H1 (cell line): ENCODE measurements at regions not wholly inside any gene's neighbourhood (a gene's known extent, or its start where the extent isn't known, plus 50 kb on each side); places are given as distances from the start of the nearest gene placed in this dataset.

Experiments
- EP300 ChIP-seq, 2 experiments: IDR thresholded peaks; 1 replicate in 1 of 2; 2 replicates in 1 of 2; pipeline ENCODE4 v1.6.1; 2011 to 2012; ENCODE audit warnings: low read depth in 2 of 2, low read length in 2 of 2, mild to moderate bottlenecking in 2 of 2, borderline replicate concordance in 1 of 2, inconsistent platforms in 1 of 2, moderate library complexity in 1 of 2
- FOSL1 ChIP-seq: IDR thresholded peaks from 2 replicates; pipeline ENCODE4 v1.6.1; 2011; ENCODE audit warnings: mild to moderate bottlenecking, low read depth, low read length, moderate library complexity; ENCODE audit not compliant: insufficient read depth
- POLR2AphosphoS5 ChIP-seq: IDR thresholded peaks from 2 replicates; pipeline ENCODE4 v1.6.1; 2011; ENCODE audit warnings: low read depth, low read length
- POU5F1 ChIP-seq: IDR thresholded peaks from 2 replicates; pipeline ENCODE4 v1.6.1; 2011; ENCODE audit warnings: low read depth, mild to moderate bottlenecking, low read length, moderate library complexity
- SIN3A ChIP-seq, 2 experiments: IDR thresholded peaks in 1 of 2; conservative IDR thresholded peaks in 1 of 2; 2 replicates each; pipeline ENCODE4 v1.6.1; 2011 to 2012; ENCODE audit warnings: low read length in 2 of 2, improper control_type of control experiment in 1 of 2, low read depth in 1 of 2, mild to moderate bottlenecking in 1 of 2
- SP1 ChIP-seq: IDR thresholded peaks from 2 replicates; pipeline ENCODE4 v1.6.1; 2011; ENCODE audit warnings: low read depth, low read length
- TCF12 ChIP-seq: IDR thresholded peaks from 2 replicates; pipeline ENCODE4 v1.6.1; 2011; ENCODE audit warnings: low read depth, mild to moderate bottlenecking, low read length

GRCh38 chr10:78764436-78764835 lies 304.3 kb upstream of the ZMIZ1 start (continued):
- TF ChIP-seq POU5F1 (no peak), EP300 (IDR thresholded peaks at IDR 0.05; ENCODE audit: borderline replicate concordance in 1 of 2, low read depth in 2 of 2, low read length in 2 of 2) (no peak), POLR2AphosphoS5 (no peak), TCF12 (no peak), SIN3A (conservative IDR thresholded peaks at IDR 0.05 in 1 of 2, IDR thresholded peaks at IDR 0.05 in 1 of 2; ENCODE audit: low read depth in 1 of 2, low read length in 2 of 2) (no peak), SP1 (no peak), FOSL1 (no peak)
